ENCODE measurements at regions not wholly inside any gene's neighbourhood (a gene's known extent, or its start where the extent isn't known, plus 50 kb on each side); places are given as distances from the start of the nearest gene placed in this dataset.
"Not testable (repeated sequence)": the region's sequence is repeated elsewhere in the genome, so short reads cannot be mapped to it uniquely, and the experiment has no call there.

GRCh38 chr14:22491683-22492621 is 97.1 kb downstream of the DAD1 start:
- no peak for DNase-seq

- not testable (repeated sequence) for DNase-seq
These were observed 98.0 kb downstream of the DAD1 start for GRCh38 chr14:22491053-22491452.

GRCh38 chr14:22489957-22490950 is 98.8 kb downstream of the DAD1 start:
- DNase-seq: no peak

- DNase-seq: no peak
These were observed 99.8 kb downstream of the DAD1 start for GRCh38 chr14:22489244-22489545.

- no peak for DNase-seq
These were observed 100.3 kb downstream of the DAD1 start for GRCh38 chr14:22488522-22489243.

GRCh38 chr14:22487941-22488340 is 101.1 kb downstream of the DAD1 start:
- DNase-seq: no peak

GRCh38 chr14:22487401-22487800 is 101.6 kb downstream of the DAD1 start:
- DNase-seq: no peak

- no peak for DNase-seq
These were observed 102.3 kb downstream of the DAD1 start for GRCh38 chr14:22486675-22487074.

- DNase-seq: no peak
These were observed 103.4 kb downstream of the DAD1 start for GRCh38 chr14:22485649-22486048.

GRCh38 chr14:22485178-22485577 is 103.8 kb downstream of the DAD1 start:
- DNase-seq: no peak

GRCh38 chr14:22484632-22485031 is 104.4 kb downstream of the DAD1 start:
- DNase-seq: no peak

GRCh38 chr14:22483863-22484593 is 105.0 kb downstream of the DAD1 start:
- DNase-seq: no peak

- no peak for DNase-seq
These were observed 106.1 kb downstream of the DAD1 start for GRCh38 chr14:22482782-22483553.

GRCh38 chr14:22482085-22482694 is 106.8 kb downstream of the DAD1 start:
- no peak for DNase-seq

- DNase-seq: no peak
These were observed 107.5 kb downstream of the DAD1 start for GRCh38 chr14:22481546-22481945.

GRCh38 chr14:22479776-22480464 is 109.1 kb downstream of the DAD1 start:
- DNase-seq: no peak

GRCh38 chr14:22479132-22479531 is 109.9 kb downstream of the DAD1 start:
- no peak for DNase-seq

GRCh38 chr14:22478670-22479069 is 110.4 kb downstream of the DAD1 start:
- DNase-seq: no peak

GRCh38 chr14:22478247-22478646 is 110.8 kb downstream of the DAD1 start:
- DNase-seq: no peak

- no peak for DNase-seq
These were observed 111.3 kb downstream of the DAD1 start for GRCh38 chr14:22477569-22478194.

Data from T1000 (cell line).